Endothelial cell (in vitro differentiated cells): ENCODE measurements at regions not wholly inside any gene's neighbourhood (a gene's known extent, or its start where the extent isn't known, plus 50 kb on each side); places are given as distances from the start of the nearest gene placed in this dataset.

Experiments
- DNase-seq: peaks from one replicate; pipeline ENCODE4 v3.0.0; 2021; ENCODE audit warnings: low spot score
- H3K27ac Mint-ChIP-seq: one replicate; pipeline ENCODE4 v1.8.0; 2021; ENCODE audit warnings: mixed read lengths, inconsistent platforms; ENCODE audit not compliant: unreplicated experiment
- H3K27me3 Mint-ChIP-seq: one replicate; pipeline ENCODE4 v1.8.0; 2021; ENCODE audit warnings: mild to moderate bottlenecking, moderate library complexity, mixed read lengths, inconsistent platforms; ENCODE audit not compliant: unreplicated experiment
- H3K36me3 Mint-ChIP-seq: one replicate; pipeline ENCODE4 v1.8.0; 2021; ENCODE audit warnings: mild to moderate bottlenecking, low read depth, mixed read lengths, inconsistent platforms; ENCODE audit not compliant: unreplicated experiment
- H3K4me1 Mint-ChIP-seq: one replicate; pipeline ENCODE4 v1.8.0; 2021; ENCODE audit warnings: mild to moderate bottlenecking, mixed read lengths, inconsistent platforms; ENCODE audit not compliant: unreplicated experiment
- H3K4me3 Mint-ChIP-seq: one replicate; pipeline ENCODE4 v1.8.0; 2021; ENCODE audit warnings: mild to moderate bottlenecking, mixed read lengths, inconsistent platforms; ENCODE audit not compliant: unreplicated experiment
- H3K9me3 Mint-ChIP-seq: one replicate; pipeline ENCODE4 v1.8.0; 2021; ENCODE audit warnings: mixed read lengths, inconsistent platforms; ENCODE audit not compliant: unreplicated experiment
- TF ChIP-seq, protein P1 (sequence below): fragments of 200-600 bp; sonication (generic); IDR thresholded peaks from one replicate; pipeline ENCODE4 v1.5.0; 2021; ENCODE audit warnings: antibody characterized with exemption; ENCODE audit not compliant: unreplicated experiment

- peaks cover 1% of the 10 kb centered on the region for H3K27me3 Mint-ChIP-seq
- H3K4me3 Mint-ChIP-seq, result no peak overlapping the region
- no peak for DNase-seq
- no peaks in the 10 kb centered on the region for H3K9me3 Mint-ChIP-seq
- TF ChIP-seq, protein P1, sequence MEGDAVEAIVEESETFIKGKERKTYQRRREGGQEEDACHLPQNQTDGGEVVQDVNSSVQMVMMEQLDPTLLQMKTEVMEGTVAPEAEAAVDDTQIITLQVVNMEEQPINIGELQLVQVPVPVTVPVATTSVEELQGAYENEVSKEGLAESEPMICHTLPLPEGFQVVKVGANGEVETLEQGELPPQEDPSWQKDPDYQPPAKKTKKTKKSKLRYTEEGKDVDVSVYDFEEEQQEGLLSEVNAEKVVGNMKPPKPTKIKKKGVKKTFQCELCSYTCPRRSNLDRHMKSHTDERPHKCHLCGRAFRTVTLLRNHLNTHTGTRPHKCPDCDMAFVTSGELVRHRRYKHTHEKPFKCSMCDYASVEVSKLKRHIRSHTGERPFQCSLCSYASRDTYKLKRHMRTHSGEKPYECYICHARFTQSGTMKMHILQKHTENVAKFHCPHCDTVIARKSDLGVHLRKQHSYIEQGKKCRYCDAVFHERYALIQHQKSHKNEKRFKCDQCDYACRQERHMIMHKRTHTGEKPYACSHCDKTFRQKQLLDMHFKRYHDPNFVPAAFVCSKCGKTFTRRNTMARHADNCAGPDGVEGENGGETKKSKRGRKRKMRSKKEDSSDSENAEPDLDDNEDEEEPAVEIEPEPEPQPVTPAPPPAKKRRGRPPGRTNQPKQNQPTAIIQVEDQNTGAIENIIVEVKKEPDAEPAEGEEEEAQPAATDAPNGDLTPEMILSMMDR, result no peak
- H3K4me1 Mint-ChIP-seq, result peaks cover 12% of the 10 kb centered on the region
- no peaks in the 10 kb centered on the region for H3K36me3 Mint-ChIP-seq
- no peak overlapping the region for H3K27ac Mint-ChIP-seq
These were observed 547.3 kb upstream of the PLXNA2 start for GRCh38 chr1:208791456-208791855.

GRCh38 chr1:208793861-208794345, 549.7 kb upstream of the PLXNA2 start:
- Mint-ChIP-seq H3K36me3 (no peaks in the 10 kb centered on the region), H3K4me1 (peaks cover 12% of the 10 kb centered on the region), H3K27me3 (peaks cover 1% of the 10 kb centered on the region), H3K27ac (peak overlapping the region; percentile 58), H3K9me3 (no peaks in the 10 kb centered on the region), H3K4me3 (no peak overlapping the region)
- TF ChIP-seq, protein P1, result no peak
- no peak for DNase-seq

DNA sequence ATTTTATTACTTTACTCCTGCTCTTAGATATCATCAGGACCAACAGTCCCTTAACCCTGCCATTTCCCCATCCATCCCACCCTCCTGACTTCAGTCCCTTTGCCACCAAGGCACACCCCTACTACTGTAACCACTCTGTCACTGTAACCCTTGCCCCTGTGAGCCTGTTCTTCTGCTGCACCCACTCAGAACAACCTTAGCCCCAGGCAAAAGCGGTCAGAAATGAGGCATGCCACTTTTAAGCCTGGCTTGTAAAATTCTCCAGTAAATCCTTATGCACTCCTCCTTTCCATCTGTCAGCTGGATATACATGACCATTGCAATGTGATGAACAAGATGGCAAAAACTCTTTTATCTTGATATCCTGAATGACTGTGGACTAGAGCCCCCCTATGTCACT, 555.0 kb upstream of the PLXNA2 start:
- TF ChIP-seq, protein P1, result no peak
- Mint-ChIP-seq H3K27ac (no peak overlapping the region), H3K4me1 (peaks cover 11% of the 10 kb centered on the region), H3K4me3 (no peak overlapping the region), H3K36me3 (no peaks in the 10 kb centered on the region), H3K9me3 (no peaks in the 10 kb centered on the region), H3K27me3 (peaks cover 1% of the 10 kb centered on the region)
- no peak for DNase-seq

DNA sequence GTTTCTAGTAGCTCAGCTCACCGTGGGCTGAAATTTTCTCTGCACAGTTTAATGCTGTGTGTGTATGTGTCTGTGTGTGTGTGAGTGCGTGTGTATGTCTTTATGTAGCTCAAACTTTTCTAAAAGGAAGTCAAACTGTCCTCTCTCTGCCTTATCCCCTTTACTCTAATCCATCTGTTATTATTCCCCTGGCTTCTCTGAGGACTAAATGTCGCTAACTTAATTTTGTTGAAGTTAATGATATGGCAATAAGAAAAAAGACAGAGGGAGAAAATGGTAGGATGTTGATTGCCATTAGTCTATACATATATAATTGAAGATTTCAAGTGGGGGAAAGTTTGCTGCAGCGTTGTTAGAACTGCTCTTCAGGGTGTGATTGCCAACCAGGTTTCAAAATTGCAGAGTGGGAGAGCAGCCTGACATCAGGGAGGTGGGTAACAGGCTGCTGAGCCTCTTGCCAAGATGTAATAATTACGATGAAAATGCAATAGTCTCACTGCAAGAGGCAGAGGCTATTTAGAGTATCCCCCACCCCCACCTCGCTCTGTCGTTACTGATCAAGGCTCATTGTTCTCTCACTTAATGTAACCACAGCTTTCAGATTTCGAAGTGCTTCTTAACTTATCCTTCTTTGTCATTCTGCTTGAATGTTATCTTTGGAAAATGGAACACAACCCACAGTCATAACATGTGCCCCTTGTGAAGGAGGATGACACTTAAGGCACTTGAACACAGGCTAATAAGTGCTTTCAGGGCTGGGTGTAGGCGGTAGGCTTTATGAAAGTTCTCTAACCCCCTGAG, 559.0 kb upstream of the PLXNA2 start:
- Mint-ChIP-seq H3K36me3 (no peaks in the 10 kb centered on the region), H3K27ac (no peak overlapping the region), H3K27me3 (no peaks in the 10 kb centered on the region), H3K4me3 (no peak overlapping the region), H3K9me3 (no peaks in the 10 kb centered on the region), H3K4me1 (peaks cover 5% of the 10 kb centered on the region)
- TF ChIP-seq, protein P1, result no peak
- no peak for DNase-seq

DNA sequence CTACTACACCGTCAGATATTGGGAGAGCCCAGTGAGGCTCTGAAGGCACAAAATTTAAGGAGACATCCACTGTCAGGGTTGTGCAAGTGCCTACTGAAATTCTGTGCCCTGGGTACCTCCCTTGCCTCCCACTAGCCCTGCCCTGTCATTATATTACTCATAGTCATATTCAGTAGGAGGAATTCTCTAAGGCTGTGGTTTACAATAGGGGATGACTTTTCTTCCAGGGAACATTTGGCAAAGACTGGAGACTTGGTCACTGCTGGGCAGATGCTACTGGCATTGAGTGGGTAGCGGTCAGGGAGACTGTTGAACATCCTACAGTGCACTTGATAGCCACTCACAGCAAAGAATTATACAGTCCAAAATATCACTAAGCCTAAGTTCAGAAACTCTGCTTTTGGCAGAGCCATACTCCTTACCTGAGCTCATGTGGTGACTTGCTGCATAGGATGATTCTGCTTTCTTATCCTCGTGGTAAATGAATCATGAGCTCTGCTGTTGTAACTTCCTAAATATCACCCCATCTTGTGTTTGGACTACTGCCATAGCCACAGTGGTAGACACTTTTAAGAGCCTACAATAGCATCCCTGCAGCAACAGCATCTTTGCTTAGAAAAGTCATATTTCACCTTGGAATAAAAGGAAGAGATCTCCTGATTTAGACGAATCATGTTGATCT, 563.4 kb upstream of the PLXNA2 start:
- Mint-ChIP-seq H3K9me3 (no peaks in the 10 kb centered on the region), H3K36me3 (no peaks in the 10 kb centered on the region), H3K4me1 (peaks cover 9% of the 10 kb centered on the region), H3K27ac (no peak overlapping the region), H3K27me3 (no peaks in the 10 kb centered on the region), H3K4me3 (no peak overlapping the region)
- no peak for DNase-seq
- TF ChIP-seq, protein P1, result no peak
